Natural killer cell (primary cell): ENCODE measurements at regions not wholly inside any gene's neighbourhood (a gene's known extent, or its start where the extent isn't known, plus 50 kb on each side); places are given as distances from the start of the nearest gene placed in this dataset.
A peak's percentile ranks its signal among the peaks of the same experiment; 100 is the strongest.
"Not testable (repeated sequence)": the region's sequence is repeated elsewhere in the genome, so short reads cannot be mapped to it uniquely, and the experiment has no call there.

Experiments used
- ATAC-seq, 3 donors: fragments of 150-1000 bp in 2 of 3; fragments of 200-7000 bp in 1 of 3; cut with Tn5 transposase; 1 replicate in 1 of 3; 2 replicates in 2 of 3; pipeline ENCODE4 v1.10.0; 2021; ENCODE audit warnings: mild to moderate bottlenecking in 2 of 3, moderate library complexity in 2 of 3
- DNase-seq, 2 donors: peaks; one replicate each; pipeline versions ENCODE4 v3.0.0 to v3.0.0-alpha.2; 2013 to 2021; ENCODE audit warnings: mixed read lengths in 1 of 2
- H3K27ac ChIP-seq: one replicate; pipeline ENCODE4 v1.5.1; 2013; ENCODE audit warnings: mild to moderate bottlenecking, low read length
- H3K27me3 ChIP-seq: one replicate; pipeline ENCODE4 v1.6.1; 2013; ENCODE audit warnings: low read length; ENCODE audit not compliant: control insufficient read depth, insufficient read depth
- H3K36me3 ChIP-seq: one replicate; pipeline ENCODE4 v1.6.1; 2013; ENCODE audit warnings: low read length; ENCODE audit not compliant: control insufficient read depth, insufficient read depth
- H3K4me1 ChIP-seq: one replicate; pipeline ENCODE4 v1.6.1; 2013; ENCODE audit warnings: low read length; ENCODE audit not compliant: control insufficient read depth, insufficient read depth
- H3K4me3 ChIP-seq: one replicate; pipeline ENCODE4 v1.5.1; 2013; ENCODE audit warnings: low read length
- H3K9me3 ChIP-seq: one replicate; pipeline ENCODE4 v1.6.1; 2013; ENCODE audit warnings: low read length; ENCODE audit not compliant: control insufficient read depth, insufficient read depth
- H3K27ac Mint-ChIP-seq, 2 donors: one replicate each; pipeline ENCODE4 v1.8.0; 2022; ENCODE audit warnings: mild to moderate bottlenecking in 2 of 2, mixed read lengths in 2 of 2, moderate library complexity in 1 of 2
- H3K27me3 Mint-ChIP-seq, 2 donors: one replicate each; pipeline ENCODE4 v1.8.0; 2022; ENCODE audit warnings: low read depth in 2 of 2, mixed read lengths in 2 of 2
- H3K36me3 Mint-ChIP-seq: one replicate; pipeline ENCODE4 v1.8.0; 2022; ENCODE audit warnings: mixed read lengths
- H3K4me1 Mint-ChIP-seq, 2 donors: one replicate each; pipeline ENCODE4 v1.8.0; 2022; ENCODE audit warnings: mixed read lengths in 2 of 2
- H3K4me3 Mint-ChIP-seq: one replicate; pipeline ENCODE4 v1.8.0; 2022; ENCODE audit warnings: mild to moderate bottlenecking, moderate library complexity, mixed read lengths
- H3K9me3 Mint-ChIP-seq, 2 donors: one replicate each; pipeline ENCODE4 v1.8.0; 2022; ENCODE audit warnings: mixed read lengths in 2 of 2
- WGBS: methylation state at CpG from one replicate; pipeline ENCODE4 v1.1.7; 2013; ENCODE audit warnings: missing lambda C conversion rate; ENCODE audit not compliant: insufficient coverage; 5-methylcytosine and 5-hydroxymethylcytosine counted together
- intact Hi-C: fragments of 100-400 bp; cut with micrococcal nuclease; formaldehyde crosslinking; loops from one replicate; pipeline ENCODE4 v1.14.2; 2022
- TF ChIP-seq, protein P1 (sequence below): fragments of 200-600 bp; IDR thresholded peaks from one replicate; pipeline ENCODE4 v1.8.0; 2022; ENCODE audit warnings: antibody characterized with exemption

DNA sequence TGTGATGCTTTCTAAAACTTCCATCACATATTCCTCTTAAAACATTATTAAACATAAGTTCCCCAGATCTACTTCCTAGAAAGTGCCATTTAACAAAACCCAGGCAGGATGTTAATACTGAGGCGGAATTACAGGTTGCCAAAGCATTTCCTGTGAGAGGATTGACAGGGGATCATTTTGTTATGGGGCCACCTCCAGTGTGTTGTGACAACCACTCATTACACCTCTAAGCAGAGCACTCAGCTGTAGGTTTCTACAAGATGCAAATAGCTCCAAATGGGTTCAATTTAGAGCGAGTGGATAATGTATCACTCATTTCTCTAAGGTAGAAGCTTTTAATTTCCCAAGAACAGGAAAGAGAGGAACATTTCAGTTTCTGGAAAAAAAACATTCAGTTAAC lies 1429.5 kb upstream of the ACVR2A start:
- H3K27ac ChIP-seq: no peak overlapping the region
- H3K4me1 ChIP-seq: no peaks in the 10 kb centered on the region
- H3K4me3 Mint-ChIP-seq: no peak overlapping the region
- intact Hi-C loops: no loop called here
- peak in 1 of 3 donors; percentile 26 for ATAC-seq
- H3K9me3 Mint-ChIP-seq: peaks cover 8 to 12% of the 10 kb centered on the region in 2 donors
- H3K27me3 Mint-ChIP-seq: no peaks in the 10 kb centered on the region
- no peak overlapping the region for H3K27ac Mint-ChIP-seq
- H3K4me3 ChIP-seq: no peak overlapping the region
- no peaks in the 10 kb centered on the region for H3K36me3 ChIP-seq
- no peak for DNase-seq
- peaks cover 2% of the 10 kb centered on the region for H3K9me3 ChIP-seq
- TF ChIP-seq, protein P1, sequence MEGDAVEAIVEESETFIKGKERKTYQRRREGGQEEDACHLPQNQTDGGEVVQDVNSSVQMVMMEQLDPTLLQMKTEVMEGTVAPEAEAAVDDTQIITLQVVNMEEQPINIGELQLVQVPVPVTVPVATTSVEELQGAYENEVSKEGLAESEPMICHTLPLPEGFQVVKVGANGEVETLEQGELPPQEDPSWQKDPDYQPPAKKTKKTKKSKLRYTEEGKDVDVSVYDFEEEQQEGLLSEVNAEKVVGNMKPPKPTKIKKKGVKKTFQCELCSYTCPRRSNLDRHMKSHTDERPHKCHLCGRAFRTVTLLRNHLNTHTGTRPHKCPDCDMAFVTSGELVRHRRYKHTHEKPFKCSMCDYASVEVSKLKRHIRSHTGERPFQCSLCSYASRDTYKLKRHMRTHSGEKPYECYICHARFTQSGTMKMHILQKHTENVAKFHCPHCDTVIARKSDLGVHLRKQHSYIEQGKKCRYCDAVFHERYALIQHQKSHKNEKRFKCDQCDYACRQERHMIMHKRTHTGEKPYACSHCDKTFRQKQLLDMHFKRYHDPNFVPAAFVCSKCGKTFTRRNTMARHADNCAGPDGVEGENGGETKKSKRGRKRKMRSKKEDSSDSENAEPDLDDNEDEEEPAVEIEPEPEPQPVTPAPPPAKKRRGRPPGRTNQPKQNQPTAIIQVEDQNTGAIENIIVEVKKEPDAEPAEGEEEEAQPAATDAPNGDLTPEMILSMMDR: no peak
- no peaks in the 10 kb centered on the region for H3K4me1 Mint-ChIP-seq
- WGBS: 81% methylated on average over 2 of the region's 2 CpGs
- H3K27me3 ChIP-seq: no peaks in the 10 kb centered on the region
- H3K36me3 Mint-ChIP-seq: no peaks in the 10 kb centered on the region

GRCh38 chr2:146414456-146414855 lies 1430.4 kb upstream of the ACVR2A start:
- H3K27me3 ChIP-seq: no peaks in the 10 kb centered on the region
- no peak overlapping the region for H3K27ac ChIP-seq
- Mint-ChIP-seq H3K9me3 (peaks cover 7 to 8% of the 10 kb centered on the region in 2 donors), H3K36me3 (no peaks in the 10 kb centered on the region), H3K4me3 (no peak overlapping the region), H3K27me3 (no peaks in the 10 kb centered on the region), H3K27ac (no peak overlapping the region), H3K4me1 (no peaks in the 10 kb centered on the region)
- peaks cover 2% of the 10 kb centered on the region for H3K9me3 ChIP-seq
- WGBS: 72% methylated on average over 5 of the region's 5 CpGs
- DNase-seq (no peak), ATAC-seq (no peak)
- no peaks in the 10 kb centered on the region for H3K4me1 ChIP-seq
- TF ChIP-seq, protein P1: no peak
- H3K36me3 ChIP-seq: no peaks in the 10 kb centered on the region
- intact Hi-C loops: no loop called here
- no peak overlapping the region for H3K4me3 ChIP-seq

GRCh38 chr2:146413086-146413610 lies 1431.7 kb upstream of the ACVR2A start:
- WGBS: 96% methylated on average over 18 of the region's 22 CpGs
- intact Hi-C loops: no loop called here
- ATAC-seq: no peak
- Histone ChIP-seq H3K4me3 (no peak overlapping the region), H3K27ac (no peak overlapping the region), H3K9me3 (no peaks in the 10 kb centered on the region), H3K36me3 (no peaks in the 10 kb centered on the region), H3K27me3 (no peaks in the 10 kb centered on the region), H3K4me1 (no peaks in the 10 kb centered on the region)
- no peak overlapping the region for H3K27ac Mint-ChIP-seq
- H3K4me1 Mint-ChIP-seq: no peaks in the 10 kb centered on the region
- no peaks in the 10 kb centered on the region for H3K36me3 Mint-ChIP-seq
- no peaks in the 10 kb centered on the region for H3K27me3 Mint-ChIP-seq
- TF ChIP-seq, protein P1: no peak
- H3K4me3 Mint-ChIP-seq: no peak overlapping the region
- H3K9me3 Mint-ChIP-seq: peaks cover 5 to 8% of the 10 kb centered on the region in 2 donors
- no peak for DNase-seq

GRCh38 chr2:146412625-146413024 lies 1432.2 kb upstream of the ACVR2A start:
- no peaks in the 10 kb centered on the region for H3K27me3 ChIP-seq
- WGBS: 90% methylated on average over 8 of the region's 8 CpGs

GRCh38 chr2:146405402-146406309 lies 1439.2 kb upstream of the ACVR2A start:
- H3K27ac ChIP-seq, intact Hi-C loops, H3K36me3 ChIP-seq, H3K4me3 Mint-ChIP-seq, H3K4me1 ChIP-seq, ATAC-seq, H3K36me3 Mint-ChIP-seq, H3K4me3 ChIP-seq, H3K4me1 Mint-ChIP-seq, H3K9me3 ChIP-seq, H3K9me3 Mint-ChIP-seq, H3K27me3 Mint-ChIP-seq, DNase-seq, H3K27ac Mint-ChIP-seq, H3K27me3 ChIP-seq: not testable (repeated sequence)
- WGBS: 89% methylated on average over 26 of the region's 30 CpGs

More at GRCh38 chr2:146412625-146413024, 1432.2 kb upstream of the ACVR2A start:
- no peaks in the 10 kb centered on the region for H3K36me3 Mint-ChIP-seq
- Histone ChIP-seq H3K36me3 (no peaks in the 10 kb centered on the region), H3K4me3 (no peak overlapping the region), H3K27ac (no peak overlapping the region), H3K4me1 (no peaks in the 10 kb centered on the region), H3K9me3 (no peaks in the 10 kb centered on the region)
- intact Hi-C loops: no loop called here
- no peak for DNase-seq
- no peaks in the 10 kb centered on the region for H3K4me1 Mint-ChIP-seq
- H3K9me3 Mint-ChIP-seq: peaks cover 5 to 8% of the 10 kb centered on the region in 2 donors
- no peak overlapping the region for H3K4me3 Mint-ChIP-seq
- H3K27me3 Mint-ChIP-seq: no peaks in the 10 kb centered on the region
- no peak overlapping the region for H3K27ac Mint-ChIP-seq
- TF ChIP-seq, protein P1: no peak
- no peak for ATAC-seq
